OCI-LY3 (cell line): ENCODE measurements at regions not wholly inside any gene's neighbourhood (a gene's known extent, or its start where the extent isn't known, plus 50 kb on each side); places are given as distances from the start of the nearest gene placed in this dataset.

Source experiments
- EZH2phosphoT487 ChIP-seq: fragments of 200-600 bp; shearing (Covaris generic); IDR thresholded peaks from 2 replicates; pipeline ENCODE4 v1.6.1; 2018; ENCODE audit warnings: antibody characterized with exemption, mixed run types, low read depth
- TF ChIP-seq, protein P1 (sequence below): fragments of 200-600, 300-600 bp; sonication (generic); IDR thresholded peaks from 2 replicates; pipeline ENCODE4 v1.5.1; 2014; ENCODE audit warnings: antibody characterized with exemption, low read length, low read depth

DNA sequence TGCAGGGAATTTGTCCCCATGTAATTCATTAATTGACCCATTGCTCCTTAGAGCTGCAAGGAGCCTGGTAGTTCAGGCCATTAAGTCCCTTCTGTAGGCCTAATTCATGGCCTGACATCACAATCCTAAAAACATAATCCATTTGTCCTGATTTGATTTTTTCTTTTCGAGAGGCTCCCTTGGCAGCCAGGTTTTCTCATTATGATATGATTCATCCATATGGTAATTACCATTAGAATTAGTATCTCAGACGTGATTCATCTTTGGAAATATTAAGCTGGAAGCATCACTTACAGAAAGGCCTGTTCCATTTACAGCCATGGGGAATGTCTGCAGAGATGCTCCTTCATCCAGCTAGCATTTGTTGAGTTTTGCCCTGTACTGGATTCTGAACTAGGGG, 128.5 kb downstream of the PLCE1 start:
- TF ChIP-seq, protein P1, sequence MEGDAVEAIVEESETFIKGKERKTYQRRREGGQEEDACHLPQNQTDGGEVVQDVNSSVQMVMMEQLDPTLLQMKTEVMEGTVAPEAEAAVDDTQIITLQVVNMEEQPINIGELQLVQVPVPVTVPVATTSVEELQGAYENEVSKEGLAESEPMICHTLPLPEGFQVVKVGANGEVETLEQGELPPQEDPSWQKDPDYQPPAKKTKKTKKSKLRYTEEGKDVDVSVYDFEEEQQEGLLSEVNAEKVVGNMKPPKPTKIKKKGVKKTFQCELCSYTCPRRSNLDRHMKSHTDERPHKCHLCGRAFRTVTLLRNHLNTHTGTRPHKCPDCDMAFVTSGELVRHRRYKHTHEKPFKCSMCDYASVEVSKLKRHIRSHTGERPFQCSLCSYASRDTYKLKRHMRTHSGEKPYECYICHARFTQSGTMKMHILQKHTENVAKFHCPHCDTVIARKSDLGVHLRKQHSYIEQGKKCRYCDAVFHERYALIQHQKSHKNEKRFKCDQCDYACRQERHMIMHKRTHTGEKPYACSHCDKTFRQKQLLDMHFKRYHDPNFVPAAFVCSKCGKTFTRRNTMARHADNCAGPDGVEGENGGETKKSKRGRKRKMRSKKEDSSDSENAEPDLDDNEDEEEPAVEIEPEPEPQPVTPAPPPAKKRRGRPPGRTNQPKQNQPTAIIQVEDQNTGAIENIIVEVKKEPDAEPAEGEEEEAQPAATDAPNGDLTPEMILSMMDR, result no peak
- no peak for TF ChIP-seq EZH2phosphoT487
